ENCODE measurements at regions not wholly inside any gene's neighbourhood (a gene's known extent, or its start where the extent isn't known, plus 50 kb on each side); places are given as distances from the start of the nearest gene placed in this dataset.

DNA sequence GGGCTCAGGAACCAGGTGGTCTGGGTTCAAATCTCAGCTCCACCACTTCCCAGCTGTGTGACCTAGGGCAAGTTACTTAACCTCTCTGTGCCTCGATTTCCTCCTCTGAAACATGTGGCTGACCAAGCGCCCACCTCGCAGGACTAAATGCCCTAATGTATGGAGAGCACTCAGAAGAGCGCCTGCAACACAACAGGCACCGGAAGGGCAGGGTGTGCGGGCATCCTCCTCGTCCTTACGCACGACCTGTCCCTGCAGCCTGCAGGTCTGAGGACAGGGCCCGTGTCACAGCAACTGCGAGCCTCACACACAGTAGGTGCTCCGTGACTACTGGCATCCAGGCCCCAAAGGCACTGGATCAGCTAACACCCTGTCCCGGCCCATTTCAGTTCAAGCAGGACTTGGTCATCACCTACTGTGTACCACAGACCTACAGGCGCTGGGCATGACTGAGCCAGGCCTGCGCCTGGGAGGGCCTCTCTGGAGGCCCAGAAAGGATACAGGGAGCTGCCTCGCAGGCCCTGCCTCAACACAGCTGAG lies 131.5 kb downstream of the NCOR2 start:
- H3K9ac ChIP-seq (ENCODE audit: extremely low read depth, insufficient read length, low read length) = no peak overlapping the region
- peaks cover 7 to 35% (median 17%) of the 10 kb centered on the region in 3 experiments; a peak in 6 of 7 replicates for H3K36me3 Mint-ChIP-seq (ENCODE audit: insufficient read depth in 1 of 3, low read depth in 3 of 3)
- no peak overlapping the region for H2BK15ac ChIP-seq (ENCODE audit: low read depth, low read length)
- H2AK5ac ChIP-seq (ENCODE audit: insufficient read length, low read length) = no peak overlapping the region
- H3K79me1 ChIP-seq (ENCODE audit: insufficient read depth, low read depth, low read length, poor library complexity, severe bottlenecking) = peaks cover 4% of the 10 kb centered on the region
- H3K18ac ChIP-seq (ENCODE audit: insufficient read length, low read depth, low read length) = no peak overlapping the region
- no CpG with 5 or more reads among the region's 16 CpGs for WGBS (ENCODE audit: extremely low coverage, insufficient read length, low lambda C conversion rate)
- H3K4me1 ChIP-seq (ENCODE audit: insufficient read depth, low read length) = 0 out of 2 replicates have a peak, but pooled peaks cover 7% of the 10 kb centered on the region
- no peak overlapping the region for H3K27ac ChIP-seq (ENCODE audit: insufficient read length, low read depth, low read length)
- H4K20me1 ChIP-seq (ENCODE audit: control insufficient read depth, insufficient read depth, insufficient read length) = peaks cover 4% of the 10 kb centered on the region
- H3K4me3 Mint-ChIP-seq = no peak overlapping the region
- H2BK20ac ChIP-seq (ENCODE audit: low read depth, low read length, poor library complexity, severe bottlenecking) = no peak overlapping the region
- no peaks in the 10 kb centered on the region for H3K27me3 ChIP-seq (ENCODE audit: insufficient read depth, low read length)
- H3T11ph ChIP-seq (ENCODE audit: low read length) = no peak overlapping the region
- DNase-seq = no peak
- no peak overlapping the region for H3K56ac ChIP-seq (ENCODE audit: insufficient read length, low read depth, low read length)
- H4K8ac ChIP-seq (replicated peaks; ENCODE audit: insufficient read length, low read depth, low read length) = no peak overlapping the region
- peaks cover 33 to 38% of the 10 kb centered on the region in 2 experiments for H3K4me1 Mint-ChIP-seq
- H3K23me2 ChIP-seq (ENCODE audit: insufficient read length, low read depth, low read length, poor library complexity, severe bottlenecking) = no peaks in the 10 kb centered on the region
- no peak overlapping the region for H4K91ac ChIP-seq (ENCODE audit: insufficient read length, low read depth, low read length)
- H3K4me2 ChIP-seq (ENCODE audit: insufficient read depth, insufficient read length, low read length) = no peak overlapping the region
- H2AFZ ChIP-seq (ENCODE audit: low read length) = no peak overlapping the region
- H3K14ac ChIP-seq (ENCODE audit: insufficient read depth, low read length) = no peak overlapping the region; the same call in 1 of the 2 replicates
- H2BK5ac ChIP-seq (ENCODE audit: insufficient read length, low read length) = no peak overlapping the region
- H2BK12ac ChIP-seq (ENCODE audit: insufficient read length, low read depth, low read length) = no peak overlapping the region
- TF ChIP-seq, protein P1, sequence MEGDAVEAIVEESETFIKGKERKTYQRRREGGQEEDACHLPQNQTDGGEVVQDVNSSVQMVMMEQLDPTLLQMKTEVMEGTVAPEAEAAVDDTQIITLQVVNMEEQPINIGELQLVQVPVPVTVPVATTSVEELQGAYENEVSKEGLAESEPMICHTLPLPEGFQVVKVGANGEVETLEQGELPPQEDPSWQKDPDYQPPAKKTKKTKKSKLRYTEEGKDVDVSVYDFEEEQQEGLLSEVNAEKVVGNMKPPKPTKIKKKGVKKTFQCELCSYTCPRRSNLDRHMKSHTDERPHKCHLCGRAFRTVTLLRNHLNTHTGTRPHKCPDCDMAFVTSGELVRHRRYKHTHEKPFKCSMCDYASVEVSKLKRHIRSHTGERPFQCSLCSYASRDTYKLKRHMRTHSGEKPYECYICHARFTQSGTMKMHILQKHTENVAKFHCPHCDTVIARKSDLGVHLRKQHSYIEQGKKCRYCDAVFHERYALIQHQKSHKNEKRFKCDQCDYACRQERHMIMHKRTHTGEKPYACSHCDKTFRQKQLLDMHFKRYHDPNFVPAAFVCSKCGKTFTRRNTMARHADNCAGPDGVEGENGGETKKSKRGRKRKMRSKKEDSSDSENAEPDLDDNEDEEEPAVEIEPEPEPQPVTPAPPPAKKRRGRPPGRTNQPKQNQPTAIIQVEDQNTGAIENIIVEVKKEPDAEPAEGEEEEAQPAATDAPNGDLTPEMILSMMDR (conservative IDR thresholded peaks at IDR 0.05) = no peak
- H3K9me3 ChIP-seq (ENCODE audit: control insufficient read depth, low read depth, low read length) = no peaks in the 10 kb centered on the region
- no peak overlapping the region for H4K5ac ChIP-seq (ENCODE audit: insufficient read length, low read depth, low read length)
- no peak overlapping the region for H3K23ac ChIP-seq (ENCODE audit: insufficient read length, low read depth, low read length)
- no peak overlapping the region for H3K4ac ChIP-seq (ENCODE audit: low read depth, low read length)
- H2BK120ac ChIP-seq (ENCODE audit: low read depth, low read length, poor library complexity, severe bottlenecking) = no peak overlapping the region
- no peaks in the 10 kb centered on the region for H3K9me3 Mint-ChIP-seq
- no peaks in the 10 kb centered on the region for H3K79me2 ChIP-seq (ENCODE audit: insufficient read depth, low read length)
- 0 out of 7 replicates have a peak overlapping the region, but pooled peaks of 2 of the 3 experiments have one; percentile 6 to 15 for H3K27ac Mint-ChIP-seq
- H3K27me3 Mint-ChIP-seq (ENCODE audit: low read depth) = peaks cover 1% of the 10 kb centered on the region

Data from H9 (cell line).